ENCODE measurements at regions not wholly inside any gene's neighbourhood (a gene's known extent, or its start where the extent isn't known, plus 50 kb on each side); places are given as distances from the start of the nearest gene placed in this dataset.

- DNase-seq (no peak), ATAC-seq (ENCODE audit: low read depth) (no peak)
- H4K91ac ChIP-seq (ENCODE audit: insufficient read depth, low read depth, low read length) = no peak overlapping the region
- H3K4me1 ChIP-seq (ENCODE audit: control insufficient read depth, insufficient read depth, low read length) = peaks cover 4% of the 10 kb centered on the region; the same call in 1 of the 2 replicates
- in situ Hi-C loops (cut with MboI; ENCODE audit: low sequenced_read_pairs) (no loop called here), dilution Hi-C loops (cut with HindIII; ENCODE audit: low sequenced_read_pairs, unreplicated experiment) (no loop called here), intact Hi-C loops (cut with micrococcal nuclease) (no loop called here)
- ChIA-PET CTCF (no interaction called here), POLR2A (ENCODE audit: unreplicated experiment) (no interaction called here)
- no peak overlapping the region for H3K9ac ChIP-seq (ENCODE audit: low read depth, low read length)
- no peak overlapping the region for H3K18ac ChIP-seq (ENCODE audit: low read depth, low read length)
- no peaks in the 10 kb centered on the region for H3K79me1 ChIP-seq (ENCODE audit: low read depth in 1 of 2, low read length in 2 of 2)
- H2AK9ac ChIP-seq (replicated peaks; ENCODE audit: low read depth, low read length, poor library complexity) = no peak overlapping the region
- no peak overlapping the region for H2BK15ac ChIP-seq (ENCODE audit: low read depth, low read length)
- H3K36me3 ChIP-seq (ENCODE audit: control insufficient read depth, insufficient read depth, low read length) = no peaks in the 10 kb centered on the region
- no peak overlapping the region for H3K4ac ChIP-seq (ENCODE audit: low read depth, low read length)
- WGBS, 2 experiments (ENCODE audit: extremely low coverage in 2 of 2, insufficient read length in 1 of 2) = no CpG with 5 or more reads among the region's 1 CpG
- no peak overlapping the region for H2BK20ac ChIP-seq (ENCODE audit: low read depth, low read length)
- no peak overlapping the region for H2AK5ac ChIP-seq (ENCODE audit: low read depth, low read length)
- no peak overlapping the region for H2AFZ ChIP-seq (replicated peaks; ENCODE audit: low read length, poor library complexity)
- no peak overlapping the region for H2BK5ac ChIP-seq (ENCODE audit: low read depth, low read length, poor library complexity, severe bottlenecking)
- no peak overlapping the region for H3K4me2 ChIP-seq (ENCODE audit: low read depth, low read length)
- H3K4me3 ChIP-seq (ENCODE audit: insufficient read depth, low read depth, low read length) = no peak overlapping the region
- no peak for TF ChIP-seq CHD1 (IDR thresholded peaks at IDR 0.05; ENCODE audit: low read depth, low read length)
- no peak for TF ChIP-seq BHLHE40 (IDR thresholded peaks at IDR 0.05; ENCODE audit: low read depth, low read length)
- no peak for TF ChIP-seq CEBPB (IDR thresholded peaks at IDR 0.05; ENCODE audit: low read depth, low read length)
- no peak for TF ChIP-seq RFX5 (IDR thresholded peaks at IDR 0.05; ENCODE audit: low read depth, low read length)
- no peak for TF ChIP-seq FOS (IDR thresholded peaks at IDR 0.05; ENCODE audit: low read depth, low read length)
- TF ChIP-seq MAZ (IDR thresholded peaks at IDR 0.05; ENCODE audit: borderline replicate concordance, low read depth, low read length) = no peak
- no peak for TF ChIP-seq POLR2A (IDR thresholded peaks at IDR 0.05; ENCODE audit: low read depth, low read length)
- no peak for TF ChIP-seq USF2 (IDR thresholded peaks at IDR 0.05; ENCODE audit: low read depth, low read length)
- H4K5ac ChIP-seq (ENCODE audit: low read depth, low read length) = no peak overlapping the region
- no peak overlapping the region for H4K8ac ChIP-seq (ENCODE audit: low read depth in 2 of 2, low read length in 2 of 2)
- H4K20me1 ChIP-seq (ENCODE audit: insufficient read depth, low read length) = no peaks in the 10 kb centered on the region
- H3K9me1 ChIP-seq (ENCODE audit: insufficient read depth, low read length) = no peaks in the 10 kb centered on the region; the same call in 1 of the 2 replicates
- H3K14ac ChIP-seq (replicated peaks; ENCODE audit: low read depth, low read length) = no peak overlapping the region
- no peaks in the 10 kb centered on the region for H3K9me3 ChIP-seq (ENCODE audit: control insufficient read depth, insufficient read depth, low read length)
- no peak overlapping the region for H2BK120ac ChIP-seq (ENCODE audit: low read depth, low read length)
- no TSS peak for BruUV-seq (replicated peaks)
- no peaks in the 10 kb centered on the region for H3K27me3 ChIP-seq (ENCODE audit: control insufficient read depth, insufficient read depth, low read length)
- H3K27ac ChIP-seq (ENCODE audit: insufficient read depth, low read length) = no peak overlapping the region
- H3K56ac ChIP-seq (ENCODE audit: extremely low read depth, insufficient read depth, low read length) = no peak overlapping the region
- H3K23ac ChIP-seq (ENCODE audit: low read depth, low read length) = no peak overlapping the region
Measured at GRCh38 chr9:18357321-18357720, 116.6 kb upstream of the ADAMTSL1 start.
